ENCODE measurements at regions not wholly inside any gene's neighbourhood (a gene's known extent, or its start where the extent isn't known, plus 50 kb on each side); places are given as distances from the start of the nearest gene placed in this dataset.
A peak's percentile ranks its signal among the peaks of the same experiment; 100 is the strongest.

DNA sequence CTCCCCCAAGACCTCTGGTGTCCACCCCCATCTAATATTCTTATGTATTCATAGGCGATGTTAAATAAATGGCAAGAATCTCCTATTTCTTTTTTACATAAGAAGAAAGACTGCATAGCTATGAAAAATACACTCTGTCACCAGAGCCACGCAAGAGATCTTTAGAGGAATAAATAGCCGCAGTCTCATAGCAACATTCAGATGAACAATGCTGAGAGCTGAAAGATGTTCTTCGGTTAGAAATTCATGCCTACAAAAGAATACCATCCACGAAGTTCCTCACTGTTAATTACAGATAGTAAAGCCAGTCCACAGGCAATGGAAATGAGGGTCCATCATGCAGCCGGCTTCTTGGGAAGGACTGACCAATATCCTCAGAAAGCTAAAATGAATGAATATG is 76.0 kb upstream of the SOD1 start:
- H3K4me1 Mint-ChIP-seq (ENCODE audit: low read depth) = peaks cover 3% of the 10 kb centered on the region
- no peak overlapping the region for H3K4me3 Mint-ChIP-seq
- no peak for DNase-seq
- H3K36me3 Mint-ChIP-seq (ENCODE audit: low read depth) = no peaks in the 10 kb centered on the region
- H3K27ac Mint-ChIP-seq = no peak overlapping the region
- H3K27me3 Mint-ChIP-seq = peaks cover 3% of the 10 kb centered on the region
- no peaks in the 10 kb centered on the region for H3K9me3 Mint-ChIP-seq

DNA sequence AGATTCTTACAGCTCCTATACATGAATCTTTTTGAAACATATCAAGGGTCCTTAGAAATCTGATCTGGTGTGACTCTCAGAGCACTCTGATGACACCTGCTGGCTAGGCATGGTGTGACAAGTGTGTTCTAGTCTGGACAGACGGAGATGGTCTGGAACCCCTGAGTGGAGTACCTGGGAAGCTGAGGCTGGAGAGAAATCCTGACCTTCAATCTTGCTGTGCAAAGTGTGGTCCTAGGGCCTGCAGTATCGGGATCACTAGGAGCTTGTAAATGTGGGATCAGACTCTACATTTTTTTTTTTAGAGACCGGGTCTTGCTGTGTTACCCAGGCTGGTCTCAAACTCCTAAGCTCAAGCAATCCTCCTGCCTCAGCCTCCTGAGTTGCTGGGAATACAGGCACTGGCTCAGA is 78.6 kb upstream of the SOD1 start:
- Mint-ChIP-seq H3K4me1 (ENCODE audit: low read depth) (peaks cover 7% of the 10 kb centered on the region), H3K4me3 (no peak overlapping the region), H3K27ac (no peak overlapping the region), H3K9me3 (no peaks in the 10 kb centered on the region), H3K27me3 (peaks cover 3% of the 10 kb centered on the region), H3K36me3 (ENCODE audit: low read depth) (no peaks in the 10 kb centered on the region)
- peak; percentile 86 for DNase-seq

DNA sequence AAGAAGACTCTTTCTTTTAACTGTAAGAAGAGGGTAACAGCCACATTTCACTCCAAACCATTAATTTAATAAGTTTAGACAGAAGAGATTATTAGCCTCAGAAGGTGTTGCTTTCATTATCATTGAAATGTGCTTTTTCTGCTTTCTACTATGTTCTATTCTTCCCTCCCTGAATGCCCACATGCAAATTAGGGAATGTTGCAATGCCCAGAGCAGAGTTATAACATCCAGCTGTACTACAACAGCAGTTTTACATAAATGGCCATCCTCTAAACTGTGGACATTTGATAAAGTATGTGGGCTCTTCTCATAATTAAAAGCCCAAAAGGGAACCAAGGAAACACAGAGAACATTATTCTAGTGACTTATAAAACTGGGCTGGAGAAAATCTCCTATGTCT is 82.2 kb upstream of the SOD1 start:
- peaks cover 3% of the 10 kb centered on the region for H3K27me3 Mint-ChIP-seq
- peaks cover 7% of the 10 kb centered on the region for H3K4me1 Mint-ChIP-seq (ENCODE audit: low read depth)
- no peak for DNase-seq
- H3K36me3 Mint-ChIP-seq (ENCODE audit: low read depth) = no peaks in the 10 kb centered on the region
- H3K9me3 Mint-ChIP-seq = peaks cover 6% of the 10 kb centered on the region
- H3K4me3 Mint-ChIP-seq = no peak overlapping the region
- H3K27ac Mint-ChIP-seq = no peak overlapping the region

DNA sequence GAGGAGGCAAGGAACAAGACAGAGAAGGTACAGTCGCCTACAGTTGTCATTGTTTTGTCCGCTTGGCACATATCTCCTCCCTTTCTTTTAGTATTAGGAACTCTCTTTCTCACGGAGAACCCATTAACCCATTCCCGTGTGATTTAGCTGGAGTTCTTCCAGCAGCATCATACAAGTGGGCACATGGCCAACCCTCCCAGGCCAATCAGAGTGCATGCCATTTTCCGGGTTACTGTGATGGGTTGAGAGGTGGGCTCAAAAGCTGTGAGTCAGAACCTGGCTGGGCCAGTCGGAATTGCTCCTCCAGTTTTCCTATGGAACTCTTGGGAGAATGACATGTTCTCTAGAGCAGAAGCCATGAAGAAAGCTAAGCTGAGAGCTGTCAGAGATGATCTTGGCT is 83.1 kb upstream of the SOD1 start:
- no peak for DNase-seq
- Mint-ChIP-seq H3K4me3 (no peak overlapping the region), H3K9me3 (peaks cover 6% of the 10 kb centered on the region), H3K4me1 (ENCODE audit: low read depth) (peaks cover 7% of the 10 kb centered on the region), H3K27me3 (peaks cover 3% of the 10 kb centered on the region), H3K27ac (no peak overlapping the region), H3K36me3 (ENCODE audit: low read depth) (no peaks in the 10 kb centered on the region)

DNA sequence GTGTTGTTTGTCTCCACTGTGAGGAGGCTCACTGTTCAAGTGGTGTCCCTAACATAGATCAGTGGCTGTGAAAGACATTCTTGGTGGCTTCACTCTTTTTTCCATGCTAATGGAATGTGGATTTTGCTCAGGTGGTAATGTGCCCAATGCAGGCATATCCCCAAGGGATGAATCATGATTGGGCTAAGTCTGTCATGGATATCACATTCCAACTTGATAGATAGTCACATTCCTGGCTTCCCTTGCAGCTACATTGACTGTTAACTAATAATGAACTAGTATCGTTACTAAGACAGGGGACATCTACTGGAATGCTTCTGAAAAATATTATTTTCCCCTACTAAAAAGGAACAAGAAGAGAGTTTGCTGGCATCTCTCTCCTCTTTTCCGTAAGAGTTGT is 86.3 kb upstream of the SOD1 start:
- H3K4me1 Mint-ChIP-seq (ENCODE audit: low read depth) = peaks cover 4% of the 10 kb centered on the region
- H3K36me3 Mint-ChIP-seq (ENCODE audit: low read depth) = no peaks in the 10 kb centered on the region
- H3K27me3 Mint-ChIP-seq = no peaks in the 10 kb centered on the region
- peaks cover 6% of the 10 kb centered on the region for H3K9me3 Mint-ChIP-seq
- no peak overlapping the region for H3K27ac Mint-ChIP-seq
- no peak for DNase-seq
- H3K4me3 Mint-ChIP-seq = no peak overlapping the region

DNA sequence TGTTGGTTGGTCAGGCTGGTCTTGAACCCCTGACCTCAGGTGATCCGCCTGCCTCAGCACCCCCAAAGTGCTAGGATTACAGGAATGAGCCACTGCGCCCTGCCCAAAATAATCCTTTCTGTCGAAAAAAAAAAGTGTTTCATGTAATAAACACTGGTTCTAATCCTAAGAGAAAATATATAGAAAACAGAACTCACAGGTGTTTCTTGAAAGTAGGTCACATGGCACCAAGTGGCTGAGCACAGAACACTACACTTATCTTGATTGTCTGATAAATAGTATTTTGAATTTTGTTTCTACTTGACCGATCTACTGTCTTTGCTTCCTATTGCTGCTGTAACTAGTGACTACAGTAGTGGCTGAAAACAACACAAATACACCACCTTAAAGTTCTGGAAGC is 87.6 kb upstream of the SOD1 start:
- no peaks in the 10 kb centered on the region for H3K27me3 Mint-ChIP-seq

DNA sequence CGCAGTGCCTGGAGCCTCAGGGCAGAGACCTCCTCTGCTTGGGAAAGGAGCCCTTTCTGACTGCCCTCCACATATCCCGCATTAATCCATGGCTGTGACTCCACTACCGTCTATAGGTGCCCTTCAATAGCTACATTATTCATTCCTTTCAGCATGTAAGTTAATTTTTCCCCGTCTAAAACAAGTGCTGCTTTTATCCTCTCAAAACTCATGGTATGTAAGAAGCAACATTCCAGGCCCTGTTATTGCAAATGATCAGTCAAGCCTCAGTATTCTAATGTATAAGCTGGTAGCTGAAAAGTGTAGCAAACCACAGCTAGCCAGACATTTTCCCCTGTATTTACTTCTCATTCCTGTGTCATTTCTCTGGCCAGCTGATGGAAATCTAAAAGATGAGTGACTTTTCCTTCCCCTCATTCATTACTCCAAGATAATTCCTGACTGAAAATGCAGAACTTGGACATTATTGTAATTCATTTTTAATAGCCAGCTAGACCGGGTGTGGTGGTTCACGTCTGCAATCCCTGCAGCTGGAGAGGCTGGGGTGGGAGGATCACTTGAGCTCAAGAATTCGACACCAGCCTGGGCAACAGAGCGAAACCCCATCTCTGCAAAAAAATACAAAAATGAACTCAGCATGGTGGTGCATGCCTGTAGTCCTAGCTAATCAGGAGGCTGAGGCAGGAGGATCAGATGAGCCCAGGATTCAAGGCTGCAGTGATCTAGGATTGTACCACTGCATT is 88.5 kb upstream of the SOD1 start:
- H3K36me3 Mint-ChIP-seq (ENCODE audit: low read depth) = no peaks in the 10 kb centered on the region
- no peaks in the 10 kb centered on the region for H3K4me1 Mint-ChIP-seq (ENCODE audit: low read depth)
- no peak for DNase-seq
- H3K4me3 Mint-ChIP-seq = no peak overlapping the region
- no peak overlapping the region for H3K27ac Mint-ChIP-seq
- H3K9me3 Mint-ChIP-seq = peaks cover 6% of the 10 kb centered on the region
- no peaks in the 10 kb centered on the region for H3K27me3 Mint-ChIP-seq

More for the DNA sequence above, 87.6 kb upstream of the SOD1 start:
- Mint-ChIP-seq H3K27ac (no peak overlapping the region), H3K9me3 (peaks cover 6% of the 10 kb centered on the region), H3K4me1 (ENCODE audit: low read depth) (no peaks in the 10 kb centered on the region), H3K4me3 (no peak overlapping the region), H3K36me3 (ENCODE audit: low read depth) (no peaks in the 10 kb centered on the region)
- no peak for DNase-seq

DNA sequence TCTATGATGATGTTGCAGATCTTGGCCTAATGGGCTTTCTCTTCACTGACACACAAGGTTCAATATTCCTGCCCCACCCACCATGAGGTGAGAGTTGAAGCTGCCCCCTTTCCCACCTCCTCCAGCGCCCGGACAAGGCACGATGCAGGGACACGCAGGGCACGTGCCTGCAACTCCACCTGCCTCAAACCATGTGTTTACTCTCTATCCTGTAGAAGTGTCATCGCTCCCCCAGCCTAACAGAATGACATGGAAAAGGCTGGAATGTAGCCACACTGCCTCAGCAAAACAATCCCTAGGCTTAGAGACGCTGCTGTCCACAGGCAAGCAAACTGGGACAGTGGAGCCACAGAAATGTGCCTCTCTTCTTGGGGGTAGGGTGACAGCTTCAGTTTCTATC is 92.9 kb upstream of the SOD1 start:
- H3K4me3 Mint-ChIP-seq = no peak overlapping the region
- DNase-seq = peak; percentile 13
- H3K27me3 Mint-ChIP-seq = no peaks in the 10 kb centered on the region
- H3K9me3 Mint-ChIP-seq = no peaks in the 10 kb centered on the region
- H3K4me1 Mint-ChIP-seq (ENCODE audit: low read depth) = peaks cover 3% of the 10 kb centered on the region
- no peaks in the 10 kb centered on the region for H3K36me3 Mint-ChIP-seq (ENCODE audit: low read depth)
- H3K27ac Mint-ChIP-seq = no peak overlapping the region

DNA sequence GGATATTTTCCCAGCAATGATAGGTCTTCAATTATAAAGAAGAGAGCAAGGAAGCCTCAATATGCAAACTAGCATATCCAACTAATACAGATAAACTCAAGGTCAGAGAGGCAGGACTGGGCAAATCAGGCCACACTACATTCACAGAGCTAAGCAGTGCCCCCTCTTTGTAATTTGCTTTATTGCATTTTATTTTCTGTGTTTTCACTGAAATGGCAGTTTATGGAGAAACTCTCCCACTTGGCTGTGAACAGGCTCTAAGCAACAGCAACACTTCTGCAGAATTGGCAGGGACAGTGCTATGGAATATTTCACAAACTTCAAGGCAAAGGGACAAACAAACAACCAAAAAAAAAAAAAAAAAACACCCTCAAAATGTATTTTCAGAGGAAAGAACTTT is 93.4 kb upstream of the SOD1 start:
- H3K36me3 Mint-ChIP-seq (ENCODE audit: low read depth) = no peaks in the 10 kb centered on the region
- H3K27me3 Mint-ChIP-seq = no peaks in the 10 kb centered on the region
- DNase-seq = no peak
- no peaks in the 10 kb centered on the region for H3K9me3 Mint-ChIP-seq
- H3K4me3 Mint-ChIP-seq = no peak overlapping the region
- H3K27ac Mint-ChIP-seq = no peak overlapping the region
- peaks cover 3% of the 10 kb centered on the region for H3K4me1 Mint-ChIP-seq (ENCODE audit: low read depth)

DNA sequence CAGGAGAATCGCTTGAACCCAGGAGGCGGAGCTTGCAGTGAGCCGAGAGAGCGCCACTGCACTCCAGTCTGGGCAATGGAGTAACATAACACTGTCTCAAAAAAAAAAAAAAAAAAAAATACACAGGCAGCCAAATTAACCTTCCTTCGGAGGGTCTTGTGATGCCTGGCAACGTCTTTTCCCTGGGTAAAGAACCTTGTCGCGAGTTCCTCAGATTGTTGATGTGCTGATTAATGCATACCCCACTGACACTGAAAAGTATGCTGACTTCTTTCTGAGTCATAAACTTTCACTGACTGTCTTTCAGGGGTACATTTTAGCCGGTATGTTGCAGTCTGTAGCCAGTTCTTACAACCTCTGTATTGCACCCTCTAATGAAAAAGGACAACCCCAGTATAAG is 95.1 kb upstream of the SOD1 start:
- Mint-ChIP-seq H3K4me3 (no peak overlapping the region), H3K27me3 (peaks cover 12% of the 10 kb centered on the region)
- no peak for DNase-seq

DNA sequence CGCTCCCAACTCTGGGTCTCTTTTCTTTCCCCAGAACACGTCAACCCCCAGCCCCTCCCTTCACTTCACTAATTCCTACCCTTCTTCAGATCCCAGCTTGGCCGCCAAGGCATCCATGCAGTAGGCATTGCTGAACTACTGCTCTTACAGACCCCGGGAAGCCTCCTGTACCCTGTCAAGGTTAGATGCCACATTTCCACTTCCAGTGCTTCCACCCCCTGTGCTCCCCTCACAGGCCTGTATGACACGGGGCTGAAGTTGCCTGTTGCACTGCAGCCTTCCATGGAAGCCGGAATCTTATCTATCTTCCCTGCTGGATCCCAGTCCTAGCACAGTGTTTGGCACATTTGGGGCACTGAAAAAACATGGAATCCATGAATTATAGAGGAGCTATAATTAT is 99.0 kb upstream of the SOD1 start:
- Mint-ChIP-seq H3K36me3 (ENCODE audit: low read depth) (peaks cover 9% of the 10 kb centered on the region), H3K9me3 (no peaks in the 10 kb centered on the region), H3K4me1 (ENCODE audit: low read depth) (peaks cover 39% of the 10 kb centered on the region), H3K27me3 (peaks cover 35% of the 10 kb centered on the region), H3K4me3 (peak overlapping the region; percentile 87), H3K27ac (peak overlapping the region; percentile 94)
- no peak for DNase-seq

More for the DNA sequence above, 95.1 kb upstream of the SOD1 start:
- Mint-ChIP-seq H3K4me1 (ENCODE audit: low read depth) (peaks cover 16% of the 10 kb centered on the region), H3K27ac (no peak overlapping the region), H3K36me3 (ENCODE audit: low read depth) (peaks cover 8% of the 10 kb centered on the region), H3K9me3 (no peaks in the 10 kb centered on the region)

DNA sequence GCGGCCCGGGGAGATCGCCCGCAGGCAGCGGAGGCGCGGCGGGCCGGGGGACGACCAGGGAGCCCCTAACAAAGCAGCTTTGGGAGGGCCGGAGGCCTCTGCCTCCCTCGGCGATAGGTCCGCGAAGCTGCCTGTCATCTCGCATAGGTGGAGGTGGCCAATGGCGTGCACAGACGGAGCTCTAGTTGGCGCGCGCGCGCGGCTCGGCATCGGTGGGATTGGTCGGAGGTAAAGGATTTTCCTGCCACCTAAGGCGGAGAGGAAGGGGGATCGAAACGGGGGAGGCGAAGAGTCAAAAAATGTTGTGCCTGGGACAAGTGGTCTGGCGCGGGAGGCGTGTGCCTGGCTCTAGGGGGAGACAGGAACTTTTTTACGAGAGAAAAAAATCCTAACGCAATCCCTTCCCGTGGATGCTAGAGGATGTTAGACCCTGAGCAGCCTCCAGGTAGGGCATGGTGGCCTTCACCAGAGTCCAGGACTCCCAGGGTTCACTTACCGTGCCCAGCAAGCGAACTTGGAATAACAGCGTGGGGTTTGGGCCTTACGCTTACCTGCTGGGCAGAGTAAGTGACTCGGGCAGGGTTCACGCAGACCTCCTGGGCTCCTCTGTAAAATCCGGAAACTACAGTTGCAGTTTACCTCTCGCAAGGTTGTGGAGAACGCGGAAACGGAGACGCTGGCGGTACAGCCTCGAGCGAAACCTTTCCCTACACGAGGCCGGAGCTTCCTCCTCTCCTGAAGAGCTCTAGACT is 99.9 kb upstream of the SOD1 start:
- H3K27me3 Mint-ChIP-seq = peaks cover 39% of the 10 kb centered on the region
- H3K9me3 Mint-ChIP-seq = no peaks in the 10 kb centered on the region
- peak overlapping the region; percentile 87 for H3K4me3 Mint-ChIP-seq
- peak overlapping the region; percentile 94 for H3K27ac Mint-ChIP-seq
- peaks cover 47% of the 10 kb centered on the region for H3K4me1 Mint-ChIP-seq (ENCODE audit: low read depth)
- peak; percentile 98 for DNase-seq
- peaks cover 9% of the 10 kb centered on the region for H3K36me3 Mint-ChIP-seq (ENCODE audit: low read depth)

DNA sequence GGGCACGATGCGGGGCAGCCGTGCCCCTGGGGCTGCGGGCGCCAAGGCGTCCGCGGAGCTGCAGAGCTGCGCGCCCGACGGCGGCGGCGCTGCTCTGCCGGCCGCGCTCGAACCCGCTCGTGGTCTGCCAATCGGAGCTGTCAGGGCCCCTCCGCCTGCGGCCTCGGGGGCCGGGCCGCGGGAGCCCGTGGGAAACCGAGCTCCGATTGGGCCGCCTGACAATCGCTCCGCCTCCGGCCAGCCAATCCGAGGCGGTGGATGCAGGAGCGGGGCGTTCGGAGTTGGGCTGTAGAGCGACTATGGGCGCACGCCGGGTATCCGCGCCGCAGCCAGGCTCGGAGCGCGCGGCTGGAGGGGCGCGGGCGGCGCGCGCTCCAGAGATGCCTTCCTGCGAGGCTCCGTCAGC is 100.5 kb upstream of the SOD1 start:
- H3K27ac Mint-ChIP-seq = no peak overlapping the region
- H3K36me3 Mint-ChIP-seq (ENCODE audit: low read depth) = peaks cover 9% of the 10 kb centered on the region
- peaks cover 39% of the 10 kb centered on the region for H3K27me3 Mint-ChIP-seq
- DNase-seq = peak; percentile 94
- peak overlapping the region; percentile 87 for H3K4me3 Mint-ChIP-seq
- no peaks in the 10 kb centered on the region for H3K9me3 Mint-ChIP-seq
- H3K4me1 Mint-ChIP-seq (ENCODE audit: low read depth) = peaks cover 51% of the 10 kb centered on the region

DNA sequence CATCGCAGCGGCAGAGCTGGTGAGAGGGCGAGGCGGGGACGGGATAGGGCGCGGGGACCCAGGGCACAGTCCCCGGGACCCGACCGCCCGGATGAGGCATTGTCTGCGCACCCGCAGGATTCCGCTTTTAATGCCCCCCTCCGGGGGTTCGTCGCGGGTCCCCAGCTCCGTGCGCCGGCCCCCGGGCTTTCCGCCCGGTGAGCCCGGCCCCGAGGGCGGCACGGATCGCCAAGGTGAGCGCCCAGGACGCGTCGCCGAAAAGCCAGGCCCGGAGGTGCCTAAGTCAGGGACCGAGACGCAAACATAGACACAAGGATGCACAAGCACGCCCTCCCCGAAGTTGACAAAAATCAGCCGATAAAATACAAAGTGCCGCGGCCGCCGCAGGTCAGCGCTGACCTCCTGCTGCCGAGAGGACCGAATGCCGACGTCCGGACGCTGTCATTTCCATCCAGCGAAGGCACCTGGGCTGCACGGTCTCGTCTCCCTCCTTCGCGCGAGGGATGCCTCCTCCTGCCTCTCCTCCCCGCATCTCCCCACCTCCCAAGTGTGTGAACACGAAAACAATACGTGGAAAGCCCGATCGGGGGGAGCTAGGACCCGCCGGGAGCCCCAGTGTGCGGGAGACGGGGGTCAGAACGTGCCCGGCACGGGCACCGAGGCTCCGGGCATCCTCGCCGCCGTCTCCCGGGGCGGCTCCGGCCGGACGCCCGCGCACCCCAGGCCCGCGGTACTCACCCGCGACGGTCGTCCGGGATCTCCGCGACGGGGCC is 101.1 kb upstream of the SOD1 start:
- Mint-ChIP-seq H3K4me3 (peak overlapping the region; percentile 80), H3K36me3 (ENCODE audit: low read depth) (peaks cover 9% of the 10 kb centered on the region), H3K9me3 (no peaks in the 10 kb centered on the region), H3K27ac (peak overlapping the region; percentile 66), H3K27me3 (peaks cover 39% of the 10 kb centered on the region), H3K4me1 (ENCODE audit: low read depth) (peaks cover 57% of the 10 kb centered on the region)
- no peak for DNase-seq

Measured in activated T-cell treated with anti-CD3 and anti-CD28 coated beads, Interleukin-2, amount 50 U/mL, for 24 hours (primary cell).